Right ventricle myocardium superior (tissue), 1 donor: ENCODE measurements at regions not wholly inside any gene's neighbourhood (a gene's known extent, or its start where the extent isn't known, plus 50 kb on each side); places are given as distances from the start of the nearest gene placed in this dataset.

Experiments
- ATAC-seq: fragments of 200-7000 bp; cut with Tn5 transposase; one replicate; pipeline ENCODE4 v1.9.1; 2020; ENCODE audit warnings: mild to moderate bottlenecking; ENCODE audit not compliant: poor library complexity
- DNase-seq: peaks from one replicate; pipeline ENCODE4 v3.0.0-alpha.2; 2020
- intact Hi-C: fragments of 100-400 bp; cut with DNase I; formaldehyde crosslinking; loops from one replicate; pipeline ENCODE4 v1.11.2; 2022
- donor health status: DM: no; HTN: yes; CAD: no; lungs with severe emphysema.

GRCh38 chr15:31230630-31231485, 95.8 kb upstream of the KLF13 start:
- no peak for ATAC-seq
- intact Hi-C loops = loop anchor here (10.0 kb wide), 1 partner anchor 74 kb away; no protein-coding TSS in a partner anchor
- no peak for DNase-seq

DNA sequence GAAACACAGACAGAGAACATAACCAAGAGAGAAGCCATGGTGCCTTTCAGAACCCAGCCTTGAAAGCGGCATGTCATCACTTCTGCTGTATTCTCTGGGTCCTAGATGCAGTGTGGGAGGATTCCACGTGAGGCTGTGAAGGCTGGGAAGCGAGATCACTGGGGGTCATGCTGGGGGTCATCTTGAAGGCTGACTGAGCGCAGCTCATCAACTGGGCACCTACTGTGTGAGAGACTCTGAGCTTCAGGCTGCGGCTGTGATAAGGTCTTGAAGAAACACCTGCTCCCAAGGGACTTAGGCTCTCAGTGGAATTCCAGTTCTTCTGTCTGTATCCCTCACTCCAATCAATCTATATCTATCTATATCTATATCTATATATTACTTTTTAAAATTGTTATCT, 91.8 kb upstream of the KLF13 start:
- intact Hi-C loops = loop anchor here (10.0 kb wide), 1 partner anchor 70 kb away; no protein-coding TSS in a partner anchor
- DNase-seq = no peak
- no peak for ATAC-seq

GRCh38 chr15:31235311-31236183, 91.1 kb upstream of the KLF13 start:
- ATAC-seq = peak; percentile 86
- intact Hi-C loops = loop anchor here (10.0 kb wide), 1 partner anchor 69 kb away; no protein-coding TSS in a partner anchor
- peak; percentile 84 for DNase-seq

- ATAC-seq (peak; percentile 92), DNase-seq (peak; percentile 80)
- intact Hi-C loops = loop anchor here (10.0 kb wide), 1 partner anchor 68 kb away; no protein-coding TSS in a partner anchor
Observed at GRCh38 chr15:31236184-31237042, 90.2 kb upstream of the KLF13 start.

GRCh38 chr15:31237043-31237324, 89.7 kb upstream of the KLF13 start:
- DNase-seq = no peak
- intact Hi-C loops = loop anchor here (10.0 kb wide), 1 partner anchor 68 kb away; no protein-coding TSS in a partner anchor

GRCh38 chr15:31238906-31239305, 87.7 kb upstream of the KLF13 start:
- ATAC-seq (no peak), DNase-seq (no peak)
- intact Hi-C loops = loop anchor here (10.0 kb wide), 1 partner anchor 66 kb away; no protein-coding TSS in a partner anchor

More at GRCh38 chr15:31237043-31237324, 89.7 kb upstream of the KLF13 start:
- no peak for ATAC-seq

DNA sequence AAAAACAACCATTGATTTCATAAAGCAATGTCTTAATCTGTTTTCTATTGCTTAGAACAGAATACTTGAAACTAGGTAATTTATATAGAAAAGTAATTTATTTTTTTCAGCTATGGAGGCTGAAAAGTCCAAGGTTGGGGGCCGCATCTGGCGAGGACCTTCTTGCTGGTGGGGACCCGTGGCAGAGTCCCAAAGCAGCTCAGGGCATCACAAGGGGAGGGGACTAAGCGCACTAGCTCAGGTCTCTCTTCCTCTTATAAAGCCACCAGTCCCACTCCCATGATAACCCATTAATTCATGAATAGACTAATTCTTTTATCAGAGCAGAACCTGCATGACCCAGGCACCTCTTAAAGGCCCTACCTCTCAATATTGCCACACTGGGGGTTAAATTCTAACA, 87.2 kb upstream of the KLF13 start:
- ATAC-seq = no peak
- intact Hi-C loops = loop anchor here (10.0 kb wide), 1 partner anchor 65 kb away; no protein-coding TSS in a partner anchor
- DNase-seq = no peak

- intact Hi-C loops = no loop called here
Observed at GRCh38 chr15:31241888-31242522, 84.6 kb upstream of the KLF13 start.

DNA sequence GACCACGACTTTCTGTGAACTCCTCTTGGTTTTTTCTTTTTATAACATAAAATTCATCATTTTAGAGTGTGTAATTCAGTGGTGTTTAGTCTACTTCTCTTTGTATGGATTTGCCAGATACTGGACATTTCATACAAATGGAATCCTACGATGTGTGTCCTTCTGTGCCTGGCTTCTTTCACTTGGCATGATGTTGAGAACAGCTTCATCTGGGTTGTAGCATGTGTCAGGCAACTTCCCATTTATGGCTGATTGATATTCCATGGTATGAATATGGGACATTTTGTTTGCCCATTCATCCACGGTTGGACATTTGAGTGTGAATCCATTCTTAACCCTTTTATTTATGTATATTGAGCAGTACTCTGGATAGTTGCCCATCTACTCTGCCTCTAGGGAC, 82.7 kb upstream of the KLF13 start:
- ATAC-seq = no peak
- intact Hi-C loops = no loop called here
- DNase-seq = no peak

More at GRCh38 chr15:31241888-31242522, 84.6 kb upstream of the KLF13 start:
- DNase-seq = no peak
- ATAC-seq = no peak

DNA sequence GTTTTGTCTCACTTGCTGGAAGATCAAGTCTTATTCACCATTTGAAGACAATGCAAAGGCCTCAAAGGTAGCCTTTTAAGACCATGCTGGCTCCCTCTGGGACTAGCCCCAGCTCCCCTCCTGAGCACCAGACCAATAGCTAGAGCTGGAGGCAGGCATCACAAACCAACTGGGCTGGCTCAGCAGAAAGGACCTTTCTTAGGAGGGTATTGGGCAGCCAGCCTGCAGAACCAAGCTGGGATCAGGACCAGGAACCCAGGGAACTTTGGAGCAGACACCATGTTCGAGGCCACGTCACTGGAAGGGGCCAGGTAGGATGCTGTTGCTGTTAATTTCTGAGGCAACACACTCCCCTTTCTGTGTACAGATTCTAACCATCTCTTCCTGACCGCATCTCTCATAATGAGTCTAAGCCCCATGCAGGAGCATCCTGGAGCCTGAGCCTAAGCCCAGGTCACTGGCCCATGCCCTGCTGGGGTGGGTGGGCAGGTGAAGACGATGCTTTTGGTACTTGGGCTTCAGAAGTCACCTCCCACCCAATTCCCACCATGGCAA, 81.4 kb upstream of the KLF13 start:
- no peak for ATAC-seq
- no peak for DNase-seq
- intact Hi-C loops = no loop called here

GRCh38 chr15:31245756-31246155, 80.9 kb upstream of the KLF13 start:
- DNase-seq (no peak), ATAC-seq (no peak)
- intact Hi-C loops = no loop called here

DNA sequence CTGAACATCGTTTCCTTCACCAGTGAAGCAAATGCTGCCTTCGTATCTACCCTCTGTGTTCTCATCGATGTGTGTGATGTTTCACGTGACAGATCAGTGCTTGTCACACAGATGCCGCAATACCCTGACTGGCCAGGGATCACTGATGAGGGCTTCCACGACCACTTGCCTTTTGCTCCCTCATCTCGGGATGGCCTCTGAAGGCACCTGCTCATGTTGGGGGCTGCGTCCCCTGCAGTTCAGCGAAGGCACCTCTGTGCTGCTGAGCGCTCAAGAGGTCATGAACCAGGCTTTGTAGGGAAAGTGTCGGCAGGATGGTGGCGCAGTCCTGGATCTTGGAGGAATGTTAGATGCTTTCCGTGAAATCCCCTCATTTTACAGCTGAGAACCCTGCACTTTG, 79.2 kb upstream of the KLF13 start:
- intact Hi-C loops = no loop called here
- ATAC-seq (no peak), DNase-seq (peak; percentile 10)

- ATAC-seq (no peak), DNase-seq (peak; percentile 15)
- intact Hi-C loops = no loop called here
Observed at GRCh38 chr15:31248263-31248662, 78.4 kb upstream of the KLF13 start.

- peak; percentile 18 for DNase-seq
- intact Hi-C loops = no loop called here
- ATAC-seq = no peak
Observed at GRCh38 chr15:31248951-31249350, 77.7 kb upstream of the KLF13 start.

GRCh38 chr15:31250033-31250432, 76.6 kb upstream of the KLF13 start:
- ATAC-seq (no peak), DNase-seq (peak; percentile 22)
- intact Hi-C loops = no loop called here

- DNase-seq (peak; percentile 8), ATAC-seq (no peak)
- intact Hi-C loops = no loop called here
Observed at GRCh38 chr15:31251165-31251564, 75.5 kb upstream of the KLF13 start.

DNA sequence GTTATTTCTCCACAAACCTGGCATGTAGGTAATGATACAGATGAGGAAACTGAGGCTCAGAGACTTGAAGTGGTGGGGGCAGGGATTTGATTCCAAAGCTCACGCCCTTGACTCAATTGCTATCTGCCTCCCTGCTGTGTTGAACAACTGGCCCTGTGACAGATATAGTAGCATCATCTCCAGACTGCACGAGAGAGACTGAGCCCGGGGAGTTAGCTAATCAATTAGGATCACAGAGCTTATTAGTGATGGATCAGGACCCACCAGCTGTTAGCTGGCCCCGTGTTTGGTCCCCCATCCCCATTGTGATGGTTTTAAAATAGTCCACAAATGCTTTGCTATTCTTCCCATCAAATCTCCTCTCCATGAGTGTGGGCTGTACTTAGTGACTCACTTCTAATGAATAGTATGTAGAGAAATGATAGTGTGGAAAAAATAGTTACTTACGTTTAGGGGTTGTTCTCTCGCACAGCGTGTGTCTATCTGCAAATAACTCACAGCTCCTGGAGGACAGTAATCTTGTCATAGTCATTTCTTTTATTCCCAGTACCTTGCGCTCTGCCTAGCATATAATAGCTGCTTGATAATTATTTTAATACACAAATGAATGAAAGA, 74.4 kb upstream of the KLF13 start:
- intact Hi-C loops = no loop called here
- no peak for ATAC-seq
- peak; percentile 17 for DNase-seq
